ENCODE measurements at regions not wholly inside any gene's neighbourhood (a gene's known extent, or its start where the extent isn't known, plus 50 kb on each side); places are given as distances from the start of the nearest gene placed in this dataset.

- TF ChIP-seq, protein P1, sequence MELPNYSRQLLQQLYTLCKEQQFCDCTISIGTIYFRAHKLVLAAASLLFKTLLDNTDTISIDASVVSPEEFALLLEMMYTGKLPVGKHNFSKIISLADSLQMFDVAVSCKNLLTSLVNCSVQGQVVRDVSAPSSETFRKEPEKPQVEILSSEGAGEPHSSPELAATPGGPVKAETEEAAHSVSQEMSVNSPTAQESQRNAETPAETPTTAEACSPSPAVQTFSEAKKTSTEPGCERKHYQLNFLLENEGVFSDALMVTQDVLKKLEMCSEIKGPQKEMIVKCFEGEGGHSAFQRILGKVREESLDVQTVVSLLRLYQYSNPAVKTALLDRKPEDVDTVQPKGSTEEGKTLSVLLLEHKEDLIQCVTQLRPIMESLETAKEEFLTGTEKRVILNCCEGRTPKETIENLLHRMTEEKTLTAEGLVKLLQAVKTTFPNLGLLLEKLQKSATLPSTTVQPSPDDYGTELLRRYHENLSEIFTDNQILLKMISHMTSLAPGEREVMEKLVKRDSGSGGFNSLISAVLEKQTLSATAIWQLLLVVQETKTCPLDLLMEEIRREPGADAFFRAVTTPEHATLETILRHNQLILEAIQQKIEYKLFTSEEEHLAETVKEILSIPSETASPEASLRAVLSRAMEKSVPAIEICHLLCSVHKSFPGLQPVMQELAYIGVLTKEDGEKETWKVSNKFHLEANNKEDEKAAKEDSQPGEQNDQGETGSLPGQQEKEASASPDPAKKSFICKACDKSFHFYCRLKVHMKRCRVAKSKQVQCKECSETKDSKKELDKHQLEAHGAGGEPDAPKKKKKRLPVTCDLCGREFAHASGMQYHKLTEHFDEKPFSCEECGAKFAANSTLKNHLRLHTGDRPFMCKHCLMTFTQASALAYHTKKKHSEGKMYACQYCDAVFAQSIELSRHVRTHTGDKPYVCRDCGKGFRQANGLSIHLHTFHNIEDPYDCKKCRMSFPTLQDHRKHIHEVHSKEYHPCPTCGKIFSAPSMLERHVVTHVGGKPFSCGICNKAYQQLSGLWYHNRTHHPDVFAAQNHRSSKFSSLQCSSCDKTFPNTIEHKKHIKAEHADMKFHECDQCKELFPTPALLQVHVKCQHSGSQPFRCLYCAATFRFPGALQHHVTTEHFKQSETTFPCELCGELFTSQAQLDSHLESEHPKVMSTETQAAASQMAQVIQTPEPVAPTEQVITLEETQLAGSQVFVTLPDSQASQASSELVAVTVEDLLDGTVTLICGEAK (IDR thresholded peaks at IDR 0.05; ENCODE audit: borderline replicate concordance): no peak
- TF ChIP-seq CEBPZ (IDR thresholded peaks at IDR 0.05; ENCODE audit: low read depth, low read length): no peak
- TF ChIP-seq EGR1 (IDR thresholded peaks at IDR 0.05; ENCODE audit: borderline replicate concordance in 1 of 2, low read depth in 2 of 2, low read length in 2 of 2): no peak
- TF ChIP-seq GATAD2B (conservative IDR thresholded peaks at IDR 0.05; ENCODE audit: low read depth): no peak
- TF ChIP-seq ASH2L (IDR thresholded peaks at IDR 0.05; ENCODE audit: borderline replicate concordance, low read depth): no peak
- TF ChIP-seq IKZF1 (conservative IDR thresholded peaks at IDR 0.05): no peak
Observed at GRCh38 chr2:59112258-59112657, 871.1 kb upstream of the FANCL start (continued).

Measured in GM12878 (cell line).